H9 (cell line): ENCODE measurements at regions not wholly inside any gene's neighbourhood (a gene's known extent, or its start where the extent isn't known, plus 50 kb on each side); places are given as distances from the start of the nearest gene placed in this dataset.

Source experiments
- DNase-seq: peaks from one replicate; pipeline ENCODE4 v3.0.0-alpha.2; 2017
- H2AFZ ChIP-seq: one replicate; pipeline ENCODE4 v1.6.1; 2013; ENCODE audit warnings: mild to moderate bottlenecking, low read length, control low read depth, moderate library complexity
- H2AK5ac ChIP-seq: 2 replicates; pipeline ENCODE4 v1.6.1; 2013; ENCODE audit warnings: low read length, control low read depth, mixed read lengths; ENCODE audit not compliant: insufficient read length
- H2BK120ac ChIP-seq: one replicate; pipeline ENCODE4 v1.6.1; 2013; ENCODE audit warnings: low read depth, mild to moderate bottlenecking, low read length, control low read depth, inconsistent platforms; ENCODE audit not compliant: poor library complexity, severe bottlenecking
- H2BK12ac ChIP-seq: 2 replicates; pipeline ENCODE4 v1.6.1; 2013; ENCODE audit warnings: low read length, control low read depth, mixed read lengths, low read depth; ENCODE audit not compliant: insufficient read length
- H2BK15ac ChIP-seq: 2 replicates; pipeline ENCODE4 v1.6.1; 2013; ENCODE audit warnings: low read depth, low read length, control low read depth
- H2BK20ac ChIP-seq: one replicate; pipeline ENCODE4 v1.6.1; 2013; ENCODE audit warnings: low read depth, mild to moderate bottlenecking, low read length, control low read depth, inconsistent platforms; ENCODE audit not compliant: poor library complexity, severe bottlenecking
- H2BK5ac ChIP-seq: 2 replicates; pipeline ENCODE4 v1.6.1; 2013; ENCODE audit warnings: low read length, control low read depth, mixed read lengths; ENCODE audit not compliant: insufficient read length
- H3K14ac ChIP-seq: 2 replicates; pipeline ENCODE4 v1.6.1; 2013; ENCODE audit warnings: low read length, control low read depth; ENCODE audit not compliant: insufficient read depth
- H3K18ac ChIP-seq: 2 replicates; pipeline ENCODE4 v1.6.1; 2013; ENCODE audit warnings: low read depth, mild to moderate bottlenecking, mixed read lengths, low read length, control low read depth; ENCODE audit not compliant: insufficient read length
- H3K23ac ChIP-seq: 2 replicates; pipeline ENCODE4 v1.6.1; 2013; ENCODE audit warnings: low read length, control low read depth, mixed read lengths, low read depth; ENCODE audit not compliant: insufficient read length
- H3K23me2 ChIP-seq: 2 replicates; pipeline ENCODE4 v1.6.1; 2013; ENCODE audit warnings: low read depth, mild to moderate bottlenecking, mixed read lengths, low read length, control low read depth; ENCODE audit not compliant: insufficient read length, poor library complexity, severe bottlenecking
- H3K27ac ChIP-seq: 2 replicates; pipeline ENCODE4 v1.5.1; 2013; ENCODE audit warnings: low read length, control low read depth, mixed read lengths, low read depth; ENCODE audit not compliant: insufficient read length
- H3K27me3 ChIP-seq: 2 replicates; pipeline ENCODE4 v1.6.1; 2013; ENCODE audit warnings: low read length, control low read depth, inconsistent platforms; ENCODE audit not compliant: insufficient read depth
- H3K4ac ChIP-seq: 2 replicates; pipeline ENCODE4 v1.6.1; 2013; ENCODE audit warnings: low read depth, mild to moderate bottlenecking, control low read depth, inconsistent platforms, low read length, moderate library complexity
- H3K4me1 ChIP-seq: 2 replicates; pipeline ENCODE4 v1.6.1; 2013; ENCODE audit warnings: low read length, control low read depth, inconsistent platforms; ENCODE audit not compliant: insufficient read depth
- H3K4me2 ChIP-seq: 2 replicates; pipeline ENCODE4 v1.6.1; 2013; ENCODE audit warnings: low read length, control low read depth, mixed read lengths; ENCODE audit not compliant: insufficient read length, insufficient read depth
- H3K56ac ChIP-seq: 2 replicates; pipeline ENCODE4 v1.6.1; 2013; ENCODE audit warnings: low read depth, mild to moderate bottlenecking, mixed read lengths, low read length, control low read depth; ENCODE audit not compliant: insufficient read length
- H3K79me1 ChIP-seq: 2 replicates; pipeline ENCODE4 v1.6.1; 2013; ENCODE audit warnings: low read depth, mild to moderate bottlenecking, moderate library complexity, low read length, control low read depth, inconsistent platforms; ENCODE audit not compliant: insufficient read depth, poor library complexity, severe bottlenecking
- H3K79me2 ChIP-seq: 2 replicates; pipeline ENCODE4 v1.6.1; 2013; ENCODE audit warnings: low read length, control low read depth, inconsistent platforms; ENCODE audit not compliant: insufficient read depth
- H3K9ac ChIP-seq: 2 replicates; pipeline ENCODE4 v1.6.1; 2013; ENCODE audit warnings: low read length, control low read depth, mixed read lengths; ENCODE audit not compliant: insufficient read length; ENCODE audit errors: extremely low read depth
- H3K9me3 ChIP-seq: one replicate; pipeline ENCODE4 v1.6.1; 2013; ENCODE audit warnings: low read depth, low read length, inconsistent platforms; ENCODE audit not compliant: control insufficient read depth
- H3T11ph ChIP-seq: one replicate; pipeline ENCODE4 v1.6.1; 2013; ENCODE audit warnings: mild to moderate bottlenecking, low read length, control low read depth, inconsistent platforms
- H4K20me1 ChIP-seq: one replicate; pipeline ENCODE4 v1.6.1; 2013; ENCODE audit not compliant: control insufficient read depth, insufficient read length, insufficient read depth
- H4K5ac ChIP-seq: 2 replicates; pipeline ENCODE4 v1.6.1; 2013; ENCODE audit warnings: low read depth, mild to moderate bottlenecking, mixed read lengths, low read length, control low read depth; ENCODE audit not compliant: insufficient read length
- H4K8ac ChIP-seq: replicated peaks from 2 replicates; pipeline ENCODE4 v1.6.1; 2013; ENCODE audit warnings: low read length, control low read depth, mixed read lengths, low read depth; ENCODE audit not compliant: insufficient read length
- H4K91ac ChIP-seq: 2 replicates; pipeline ENCODE4 v1.6.1; 2013; ENCODE audit warnings: low read depth, mild to moderate bottlenecking, moderate library complexity, mixed read lengths, low read length, control low read depth; ENCODE audit not compliant: insufficient read length
- H3K27ac Mint-ChIP-seq, 3 experiments: 2 replicates in 2 of 3; 3 replicates in 1 of 3; pipeline ENCODE4 v1.8.0; 2020 to 2021; ENCODE audit warnings: mixed read lengths in 3 of 3, mild to moderate bottlenecking in 1 of 3, moderate library complexity in 1 of 3
- H3K27me3 Mint-ChIP-seq: 2 replicates; pipeline ENCODE4 v1.8.0; 2021; ENCODE audit warnings: low read depth, mild to moderate bottlenecking, moderate library complexity, mixed read lengths
- H3K36me3 Mint-ChIP-seq, 3 experiments: 2 replicates in 2 of 3; 3 replicates in 1 of 3; pipeline ENCODE4 v1.8.0; 2020 to 2021; ENCODE audit warnings: low read depth in 3 of 3, mixed read lengths in 3 of 3; ENCODE audit not compliant: insufficient read depth in 1 of 3
- H3K4me1 Mint-ChIP-seq, 2 experiments: 2 replicates each; pipeline ENCODE4 v1.8.0; 2020; ENCODE audit warnings: mixed read lengths in 2 of 2
- H3K4me3 Mint-ChIP-seq, 2 experiments: 2 replicates in 1 of 2; 3 replicates in 1 of 2; pipeline ENCODE4 v1.8.0; 2020 to 2021; ENCODE audit warnings: mild to moderate bottlenecking in 2 of 2, mixed read lengths in 2 of 2, moderate library complexity in 1 of 2
- H3K9me3 Mint-ChIP-seq, 2 experiments: 2 replicates in 1 of 2; 3 replicates in 1 of 2; pipeline ENCODE4 v1.8.0; 2020; ENCODE audit warnings: mild to moderate bottlenecking in 2 of 2, mixed read lengths in 2 of 2, moderate library complexity in 1 of 2
- CTCF ChIP-seq: fragments of 200-600 bp; sonication (generic); conservative IDR thresholded peaks from 3 replicates; pipeline ENCODE4 v1.8.0; 2021; ENCODE audit warnings: antibody characterized with exemption, mild to moderate bottlenecking
- WGBS: extraction: QIAGEN DNeasy Blood & Tissue Kit; methylation state at CpG from one replicate; pipeline ENCODE4 v1.1.7; 2013; ENCODE audit warnings: missing lambda C conversion rate, low lambda C conversion rate, mixed read lengths; ENCODE audit not compliant: insufficient read length; ENCODE audit errors: extremely low coverage; 5-methylcytosine and 5-hydroxymethylcytosine counted together

- TF ChIP-seq CTCF, result no peak
- Histone ChIP-seq H3K4me2 (no peak overlapping the region), H3K23me2 (no peaks in the 10 kb centered on the region), H3K9ac (no peak overlapping the region), H2AFZ (no peak overlapping the region), H3K79me1 (no peaks in the 10 kb centered on the region), H3K27ac (no peak overlapping the region), H4K5ac (no peak overlapping the region), H3T11ph (no peak overlapping the region), H4K91ac (no peak overlapping the region), H3K56ac (no peak overlapping the region), H3K18ac (no peak overlapping the region), H3K27me3 (no peaks in the 10 kb centered on the region), H3K14ac (no peak overlapping the region), H3K23ac (no peak overlapping the region), H3K9me3 (no peaks in the 10 kb centered on the region), H2BK15ac (no peak overlapping the region), H4K20me1 (no peaks in the 10 kb centered on the region), H3K4ac (no peak overlapping the region), H2BK120ac (no peak overlapping the region), H2BK12ac (no peak overlapping the region), H4K8ac (no peak overlapping the region), H3K79me2 (no peaks in the 10 kb centered on the region), H2BK5ac (no peak overlapping the region), H2AK5ac (no peak overlapping the region), H2BK20ac (no peak overlapping the region), H3K4me1 (peaks cover 2% of the 10 kb centered on the region; the same call in 1 of the 2 replicates)
- Mint-ChIP-seq H3K27me3 (peaks cover 14% of the 10 kb centered on the region), H3K36me3 (no peaks in the 10 kb centered on the region; a peak in 1 of 7 replicates), H3K27ac (no peak overlapping the region), H3K9me3 (no peaks in the 10 kb centered on the region; a peak in 1 of 5 replicates), H3K4me3 (no peak overlapping the region), H3K4me1 (peaks cover 15 to 16% of the 10 kb centered on the region in 2 experiments)
- DNase-seq, result no peak
- whole genome bisulfite sequencing, result no CpG with 5 or more reads among the region's 7 CpGs
Observed at GRCh38 chr10:120960725-120961124, 109.6 kb downstream of the WDR11 start.
